ENCODE measurements at regions not wholly inside any gene's neighbourhood (a gene's known extent, or its start where the extent isn't known, plus 50 kb on each side); places are given as distances from the start of the nearest gene placed in this dataset.
A peak's percentile ranks its signal among the peaks of the same experiment; 100 is the strongest.

GRCh38 chr9:96088510-96088909, 213.0 kb downstream of the ERCC6L2 start (continued):
- TF ChIP-seq CTCF (IDR thresholded peaks at IDR 0.05; ENCODE audit: poor library complexity, severe bottlenecking), result no peak
- no peak for TF ChIP-seq TAF1 (IDR thresholded peaks at IDR 0.05; ENCODE audit: low read depth)
- no peak for TF ChIP-seq MXI1 (conservative IDR thresholded peaks at IDR 0.05; ENCODE audit: poor library complexity, severe bottlenecking)

GRCh38 chr9:96087669-96088299, 212.3 kb downstream of the ERCC6L2 start:
- H3K9me3 ChIP-seq (ENCODE audit: low read length), result no peaks in the 10 kb centered on the region
- no peaks in the 10 kb centered on the region for H3K27me3 ChIP-seq (ENCODE audit: insufficient read depth, low read depth, low read length)
- peak overlapping the region; percentile 21 for H2AFZ ChIP-seq (ENCODE audit: low read depth, low read length)
- no peaks in the 10 kb centered on the region for H3K9me2 ChIP-seq (ENCODE audit: insufficient read depth, low read length)
- H3K27ac ChIP-seq (ENCODE audit: low read length), result no peak overlapping the region
- peak overlapping the region; percentile 19 for H3K4me2 ChIP-seq (ENCODE audit: low read length)
- H3K9ac ChIP-seq (ENCODE audit: low read length), result no peak overlapping the region
- no peaks in the 10 kb centered on the region for H3K36me3 ChIP-seq (ENCODE audit: insufficient read depth, low read length)
- H4K20me1 ChIP-seq (ENCODE audit: insufficient read depth), result no peaks in the 10 kb centered on the region
- no peaks in the 10 kb centered on the region for H3K79me2 ChIP-seq (replicated peaks; ENCODE audit: insufficient read depth, low read length)
- H3K4me3 ChIP-seq (ENCODE audit: low read length), result no peak overlapping the region
- no peaks in the 10 kb centered on the region for H3F3A ChIP-seq (ENCODE audit: insufficient read depth, low read length, poor library complexity, severe bottlenecking)
- TF ChIP-seq MXI1 (conservative IDR thresholded peaks at IDR 0.05; ENCODE audit: poor library complexity, severe bottlenecking) (no peak), REST (IDR thresholded peaks at IDR 0.05; ENCODE audit: borderline replicate concordance) (no peak), RAD21 (conservative IDR thresholded peaks at IDR 0.05) (no peak), CTCF (IDR thresholded peaks at IDR 0.05; ENCODE audit: poor library complexity, severe bottlenecking) (no peak), POLR2AphosphoS5 (IDR thresholded peaks at IDR 0.05) (no peak), EZH2 (IDR thresholded peaks at IDR 0.05; ENCODE audit: borderline replicate concordance, insufficient read depth, low read length, poor library complexity, severe bottlenecking) (no peak), EP300 (conservative IDR thresholded peaks at IDR 0.05; ENCODE audit: poor library complexity, severe bottlenecking) (no peak), SMC3 (conservative IDR thresholded peaks at IDR 0.05; ENCODE audit: poor library complexity) (no peak), TAF1 (IDR thresholded peaks at IDR 0.05; ENCODE audit: low read depth) (no peak)

All from neural cell (in vitro differentiated cells).